ENCODE measurements at regions not wholly inside any gene's neighbourhood (a gene's known extent, or its start where the extent isn't known, plus 50 kb on each side); places are given as distances from the start of the nearest gene placed in this dataset.
"Not testable (repeated sequence)": the region's sequence is repeated elsewhere in the genome, so short reads cannot be mapped to it uniquely, and the experiment has no call there.

- DNase-seq: no peak
These were observed 409.5 kb upstream of the IRX1 start for GRCh38 chr5:3186156-3186555.

- no peak for DNase-seq
These were observed 410.1 kb upstream of the IRX1 start for GRCh38 chr5:3185488-3185887.

- peak; percentile 38 for DNase-seq
These were observed 413.3 kb upstream of the IRX1 start for GRCh38 chr5:3182133-3182876.

- DNase-seq: no peak
These were observed 414.0 kb upstream of the IRX1 start for GRCh38 chr5:3181671-3182070.

GRCh38 chr5:3180636-3181035 lies 415.0 kb upstream of the IRX1 start:
- no peak for DNase-seq

GRCh38 chr5:3179220-3179619 lies 416.4 kb upstream of the IRX1 start:
- DNase-seq: no peak

GRCh38 chr5:3177338-3177737 lies 418.3 kb upstream of the IRX1 start:
- no peak for DNase-seq

- no peak for DNase-seq
These were observed 420.2 kb upstream of the IRX1 start for GRCh38 chr5:3175416-3175815.

- no peak for DNase-seq
These were observed 416.0 kb upstream of the IRX2 start for GRCh38 chr5:3167473-3167872.

GRCh38 chr5:3163626-3164025 lies 412.1 kb upstream of the IRX2 start:
- no peak for DNase-seq

GRCh38 chr5:3161672-3162071 lies 410.2 kb upstream of the IRX2 start:
- DNase-seq: no peak

- DNase-seq: no peak
These were observed 405.7 kb upstream of the IRX2 start for GRCh38 chr5:3157214-3157613.

GRCh38 chr5:3155717-3156116 lies 404.2 kb upstream of the IRX2 start:
- DNase-seq: no peak

- no peak for DNase-seq
These were observed 403.6 kb upstream of the IRX2 start for GRCh38 chr5:3155046-3155445.

- no peak for DNase-seq
These were observed 402.4 kb upstream of the IRX2 start for GRCh38 chr5:3153906-3154305.

GRCh38 chr5:3153226-3153858 lies 401.9 kb upstream of the IRX2 start:
- DNase-seq: no peak

GRCh38 chr5:3149899-3150298 lies 398.4 kb upstream of the IRX2 start:
- no peak for DNase-seq

- DNase-seq: not testable (repeated sequence)
These were observed 395.9 kb upstream of the IRX2 start for GRCh38 chr5:3147405-3147804.

GRCh38 chr5:3145641-3146040 lies 394.2 kb upstream of the IRX2 start:
- no peak for DNase-seq

GRCh38 chr5:3143382-3143781 lies 391.9 kb upstream of the IRX2 start:
- DNase-seq: no peak

GRCh38 chr5:3142261-3143027 lies 391.0 kb upstream of the IRX2 start:
- no peak for DNase-seq

GRCh38 chr5:3140117-3140516 lies 388.6 kb upstream of the IRX2 start:
- DNase-seq: no peak

GRCh38 chr5:3139499-3139931 lies 388.0 kb upstream of the IRX2 start:
- no peak for DNase-seq

- no peak for DNase-seq
These were observed 379.7 kb upstream of the IRX2 start for GRCh38 chr5:3131161-3131560.
